PFSK-1 (cell line): ENCODE measurements at regions not wholly inside any gene's neighbourhood (a gene's known extent, or its start where the extent isn't known, plus 50 kb on each side); places are given as distances from the start of the nearest gene placed in this dataset.

Experiments used
- FOXP2 ChIP-seq: optimal IDR thresholded peaks from 2 replicates; pipeline ENCODE3; 2011; ENCODE audit warnings: borderline replicate concordance, control low read depth, inconsistent platforms; ENCODE audit not compliant: insufficient read depth; ENCODE audit errors: extremely low read length, extremely low read depth
- POLR2AphosphoS5 ChIP-seq: IDR thresholded peaks from 2 replicates; pipeline ENCODE4 v1.6.1; 2012; ENCODE audit warnings: low read depth, mild to moderate bottlenecking, control low read depth, low read length, moderate library complexity
- REST ChIP-seq, 2 experiments: IDR thresholded peaks; 2 replicates each; pipeline versions ENCODE4 v1.6.1 to v1.8.0; 2011 to 2012; ENCODE audit warnings: low read depth in 2 of 2, low read length in 2 of 2, control low read depth in 1 of 2, inconsistent platforms in 1 of 2, mild to moderate bottlenecking in 1 of 2, moderate library complexity in 1 of 2; ENCODE audit not compliant: insufficient read depth in 1 of 2
- SIN3A ChIP-seq: IDR thresholded peaks from 2 replicates; pipeline ENCODE4 v1.6.1; 2012; ENCODE audit warnings: mild to moderate bottlenecking, low read length, moderate library complexity, borderline replicate concordance; ENCODE audit not compliant: insufficient read depth
- TAF1 ChIP-seq: IDR thresholded peaks from 2 replicates; pipeline ENCODE4 v1.6.1; 2012; ENCODE audit warnings: low read length, control low read depth, borderline replicate concordance; ENCODE audit not compliant: insufficient read depth

GRCh38 chr2:216920143-216920876 is 60.4 kb upstream of the TNP1 start:
- TF ChIP-seq POLR2AphosphoS5 (no peak), REST (IDR thresholded peaks at IDR 0.05; ENCODE audit: insufficient read depth in 1 of 2, low read depth in 2 of 2, low read length in 2 of 2) (no peak), TAF1 (no peak), SIN3A (no peak), FOXP2 (no peak)
